Occipital lobe (tissue), 1 donor: ENCODE measurements at regions not wholly inside any gene's neighbourhood (a gene's known extent, or its start where the extent isn't known, plus 50 kb on each side); places are given as distances from the start of the nearest gene placed in this dataset.

Source experiments
- DNase-seq: peaks from one replicate; lab custom pipeline; 2025; lab: John Stamatoyannopoulos, UW

GRCh38 chr3:147582642-147583041 lies 173.5 kb downstream of the ZIC1 start:
- no peak for DNase-seq

DNA sequence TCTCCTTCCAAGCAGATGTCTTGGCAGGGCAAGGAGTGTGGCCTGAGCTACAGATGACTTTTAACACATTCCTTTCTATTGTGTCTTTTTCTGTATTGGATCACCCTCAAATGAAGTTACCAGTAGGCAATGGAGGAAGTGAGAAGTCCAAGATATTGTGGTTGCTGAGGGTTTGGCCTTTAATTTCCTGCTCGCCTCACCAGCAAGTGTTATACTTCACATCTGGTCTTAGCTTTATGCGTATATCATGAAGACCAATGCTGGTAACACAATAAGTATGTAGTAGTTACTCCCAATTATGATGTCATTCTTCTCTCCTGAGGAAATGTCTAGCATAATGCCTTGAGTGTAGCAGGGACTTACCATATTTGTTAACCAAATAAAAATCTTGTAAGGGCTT lies 179.9 kb downstream of the ZIC1 start:
- no peak for DNase-seq

DNA sequence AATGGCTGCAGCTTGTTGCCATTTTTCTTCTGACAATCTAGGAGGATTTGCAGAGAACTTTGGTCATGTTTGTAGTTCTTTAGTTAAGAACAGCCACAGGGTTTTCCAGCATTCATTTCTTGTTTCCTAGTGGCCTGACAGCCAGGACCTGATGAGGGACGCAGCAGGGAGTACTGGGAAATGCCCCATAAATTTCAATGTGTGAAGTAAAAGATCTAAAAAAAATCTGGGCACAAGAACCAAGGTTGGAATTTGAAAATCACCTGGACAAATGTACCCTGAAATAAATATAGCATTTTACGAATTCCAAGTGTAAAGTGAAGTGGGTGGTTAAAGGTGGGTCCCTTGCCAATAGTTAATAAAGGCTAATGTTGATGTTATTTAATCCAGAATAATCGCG lies 195.0 kb downstream of the ZIC1 start:
- DNase-seq: no peak

- DNase-seq: no peak
These were observed 204.6 kb downstream of the ZIC1 start for GRCh38 chr3:147613725-147614124.

DNA sequence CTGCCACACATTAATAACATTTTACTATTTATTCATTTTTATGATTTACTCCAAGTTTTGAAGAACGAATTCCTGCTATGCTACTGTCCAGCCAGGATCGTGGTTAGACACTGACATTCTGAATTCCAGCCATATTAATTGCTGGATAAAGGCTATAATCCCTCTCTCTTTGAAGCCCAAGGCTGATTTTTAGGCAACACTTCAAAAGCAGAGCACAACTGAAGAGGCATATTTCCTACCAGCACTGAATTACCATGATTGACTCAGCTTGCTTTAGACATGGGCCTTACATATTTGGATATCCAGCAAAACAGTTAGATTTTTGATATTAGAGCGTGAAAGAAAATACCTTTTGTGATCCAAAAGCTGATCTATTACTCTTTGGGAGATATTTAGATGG lies 205.0 kb downstream of the ZIC1 start:
- no peak for DNase-seq

DNA sequence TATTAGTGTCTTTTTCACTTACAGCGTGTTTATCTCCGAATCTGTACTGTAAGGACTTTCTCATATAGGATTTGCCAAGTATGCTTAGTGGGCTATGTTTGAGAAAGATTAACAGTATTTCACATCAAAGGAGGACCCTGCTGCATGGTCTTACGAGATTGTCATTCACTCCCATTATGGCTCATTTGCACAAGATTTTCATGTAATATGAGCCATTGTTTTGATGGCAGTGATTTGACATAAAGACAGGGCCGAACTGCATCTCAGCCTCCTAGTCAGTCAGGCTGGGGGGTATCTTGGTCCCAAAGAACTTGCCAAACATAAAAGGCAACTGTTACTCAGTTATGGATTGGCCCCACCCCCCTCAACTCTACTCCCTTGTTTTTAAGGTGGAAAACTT lies 205.9 kb downstream of the ZIC1 start:
- no peak for DNase-seq

- no peak for DNase-seq
These were observed 207.9 kb downstream of the ZIC1 start for GRCh38 chr3:147616998-147617619.

GRCh38 chr3:147618691-147619090 lies 209.5 kb downstream of the ZIC1 start:
- DNase-seq: no peak

DNA sequence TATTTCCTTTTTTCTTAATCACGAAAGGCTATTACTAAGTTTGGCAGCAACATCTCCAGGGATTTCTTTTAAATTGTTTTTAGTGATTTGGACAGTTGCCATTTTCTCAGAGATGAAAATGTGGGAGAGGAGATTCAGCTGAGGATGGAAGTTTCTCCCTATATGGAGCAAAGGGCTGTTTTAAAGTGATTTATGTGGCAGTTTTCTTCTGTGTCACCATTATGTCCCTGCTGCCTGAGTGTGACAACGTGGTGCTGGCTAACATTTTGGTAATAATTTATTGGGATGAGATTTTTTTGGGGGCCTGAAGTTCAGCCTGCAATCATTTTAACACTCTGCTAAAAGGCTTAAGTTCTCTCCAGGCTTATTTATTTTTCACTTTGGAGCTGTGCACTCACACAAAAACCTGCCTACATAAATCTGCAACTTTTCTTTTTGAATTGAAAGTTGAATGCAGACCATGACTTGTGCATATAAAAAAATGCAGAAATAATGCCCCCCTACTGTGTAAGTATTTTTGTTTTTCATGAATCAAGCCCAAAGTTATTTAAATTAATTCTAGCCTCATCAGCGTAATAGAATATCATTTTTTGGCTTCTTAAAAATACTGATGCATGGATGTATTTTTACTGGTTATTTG lies 210.9 kb downstream of the ZIC1 start:
- no peak for DNase-seq

DNA sequence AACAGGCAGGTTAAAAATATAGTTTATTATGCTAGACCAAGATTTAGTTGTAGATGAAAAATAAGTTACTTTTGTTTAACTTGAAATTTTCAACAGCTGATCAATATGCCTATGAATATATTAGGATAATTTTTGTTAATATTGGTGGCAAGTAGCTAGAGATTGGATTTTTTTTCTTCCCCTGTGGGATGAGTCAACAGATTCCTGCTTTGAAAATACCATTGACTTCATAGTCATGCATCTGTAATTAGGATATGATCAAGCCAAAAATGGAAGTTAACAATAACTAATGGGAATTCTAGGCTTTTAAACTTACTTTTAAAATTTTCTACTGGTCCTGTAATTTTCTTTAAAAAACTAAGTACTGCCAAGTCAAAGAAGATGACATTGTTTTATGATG lies 211.7 kb downstream of the ZIC1 start:
- no peak for DNase-seq

DNA sequence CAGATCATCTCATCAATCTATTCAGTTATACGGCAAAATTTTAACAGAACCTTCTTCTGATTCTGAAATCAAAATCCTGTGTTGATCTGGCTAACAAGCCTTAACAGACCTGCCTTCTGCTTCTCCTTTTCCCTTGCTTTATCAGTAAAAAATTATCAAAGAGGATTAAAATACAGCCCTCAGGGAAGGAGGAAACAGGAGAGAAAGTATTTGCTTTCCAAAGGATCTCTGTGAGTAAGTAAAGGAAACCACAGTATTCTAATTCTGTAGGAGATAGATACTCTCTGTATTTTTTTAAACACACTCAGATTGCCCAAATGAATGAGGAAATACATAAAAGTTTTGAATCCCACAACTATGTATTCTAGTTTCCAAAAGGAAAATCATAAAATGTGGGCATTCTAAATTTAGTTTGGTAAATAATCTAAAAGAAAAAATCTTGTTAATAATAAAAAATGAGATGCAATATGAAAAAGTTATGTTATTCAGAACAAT lies 221.8 kb downstream of the ZIC1 start:
- no peak for DNase-seq

DNA sequence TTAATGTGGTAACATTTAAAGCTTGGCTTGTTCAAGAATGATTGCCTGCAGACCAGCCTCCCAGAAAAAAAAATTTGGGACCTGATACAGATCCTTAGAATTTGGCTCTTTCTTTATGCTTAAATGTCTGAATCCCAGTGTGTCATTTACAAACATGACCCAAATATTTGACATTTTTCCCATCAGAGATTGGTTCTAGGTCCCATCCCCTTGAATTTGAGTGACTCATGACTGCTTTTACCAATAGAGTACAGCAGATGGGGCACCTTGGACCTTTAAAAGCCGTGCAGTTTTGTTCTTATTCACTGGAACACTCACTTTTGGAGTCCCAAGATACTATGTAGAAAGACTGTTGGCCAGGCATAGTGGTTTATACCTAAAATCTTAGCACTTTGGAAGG lies 231.6 kb downstream of the ZIC1 start:
- DNase-seq: no peak

DNA sequence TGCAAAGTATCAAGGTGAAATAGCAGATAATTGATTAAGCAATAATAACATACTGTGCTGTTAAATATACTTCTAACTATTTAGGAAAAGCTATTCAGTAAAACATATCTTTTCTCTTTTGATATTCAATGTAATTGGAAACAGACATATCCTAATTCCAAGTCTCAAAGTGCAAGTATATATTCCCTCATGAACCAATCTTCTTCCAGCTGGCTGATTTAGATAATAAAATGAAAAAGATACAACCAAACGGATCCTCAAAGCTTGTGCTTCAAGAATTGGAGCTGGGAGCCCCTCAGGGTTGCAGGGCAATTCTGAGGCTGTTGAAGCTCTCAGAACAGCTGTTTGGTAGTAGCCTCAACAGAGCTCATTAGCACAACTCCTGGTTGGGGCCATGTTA lies 236.6 kb downstream of the ZIC1 start:
- no peak for DNase-seq

- no peak for DNase-seq
These were observed 240.3 kb downstream of the ZIC1 start for GRCh38 chr3:147649475-147649874.

DNA sequence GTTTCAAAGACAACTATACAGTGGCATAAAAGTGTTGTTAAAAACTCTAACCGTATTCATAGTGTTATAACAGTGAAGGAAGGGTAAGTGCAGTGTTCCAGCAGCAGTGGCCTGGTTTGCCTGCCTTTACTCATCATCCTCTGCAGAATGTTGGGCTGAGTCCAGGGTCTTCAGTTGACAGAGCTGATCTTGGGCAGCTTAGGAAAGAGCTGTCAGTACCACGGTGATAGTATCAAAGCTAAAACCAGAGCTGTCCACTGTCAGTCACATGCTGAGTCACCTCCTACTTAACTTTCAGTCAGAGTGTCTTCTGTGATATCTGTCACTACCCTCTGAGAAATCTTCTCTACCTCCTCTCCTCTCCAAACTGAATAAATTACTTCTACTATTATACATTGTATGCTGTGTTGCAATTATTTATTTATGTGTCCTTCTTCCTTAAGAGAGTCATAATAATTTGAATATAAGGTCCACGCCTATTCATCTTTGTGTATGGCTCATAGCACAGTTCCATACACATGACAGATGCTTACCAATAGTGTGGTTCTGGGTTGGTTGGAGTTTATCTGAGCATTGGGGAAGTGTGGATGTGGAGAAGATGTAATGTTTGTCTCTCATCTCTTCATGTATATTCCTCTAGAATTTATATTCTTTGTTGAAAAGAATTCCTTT lies 242.1 kb downstream of the ZIC1 start:
- no peak for DNase-seq

DNA sequence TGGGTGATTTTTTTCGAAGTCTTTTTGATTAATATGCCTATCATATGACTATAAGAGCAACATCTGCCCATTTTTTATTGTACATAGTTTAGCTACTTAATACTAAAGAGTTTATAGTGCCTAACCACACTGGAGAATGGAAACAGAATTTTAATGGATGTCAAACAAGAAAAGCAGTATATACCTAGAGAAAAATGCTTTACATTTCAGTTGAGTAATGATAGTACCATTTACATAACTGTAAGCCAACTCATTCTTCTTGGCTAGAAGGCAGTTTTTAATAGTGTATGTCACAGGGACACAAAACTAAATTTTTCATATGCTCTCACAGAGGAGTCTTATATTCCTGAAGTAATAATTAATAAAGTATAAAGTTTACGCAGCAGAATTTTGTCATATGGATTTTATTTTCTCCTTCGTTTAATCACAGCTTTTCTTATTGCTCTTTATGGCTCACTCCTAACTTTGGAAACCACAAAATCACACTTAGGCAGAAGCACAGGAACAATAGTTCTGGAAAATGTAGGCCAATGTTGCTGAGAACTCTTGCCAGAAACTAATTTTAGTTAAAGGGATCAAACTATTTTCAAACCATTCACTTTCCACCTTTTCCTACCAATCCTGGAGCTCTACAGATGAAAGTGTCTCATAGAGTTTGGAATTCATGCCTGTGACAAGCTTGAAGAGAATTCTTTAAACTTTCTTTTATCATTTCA lies 243.6 kb downstream of the ZIC1 start:
- no peak for DNase-seq

- DNase-seq: no peak
These were observed 244.3 kb downstream of the ZIC1 start for GRCh38 chr3:147653367-147653923.

DNA sequence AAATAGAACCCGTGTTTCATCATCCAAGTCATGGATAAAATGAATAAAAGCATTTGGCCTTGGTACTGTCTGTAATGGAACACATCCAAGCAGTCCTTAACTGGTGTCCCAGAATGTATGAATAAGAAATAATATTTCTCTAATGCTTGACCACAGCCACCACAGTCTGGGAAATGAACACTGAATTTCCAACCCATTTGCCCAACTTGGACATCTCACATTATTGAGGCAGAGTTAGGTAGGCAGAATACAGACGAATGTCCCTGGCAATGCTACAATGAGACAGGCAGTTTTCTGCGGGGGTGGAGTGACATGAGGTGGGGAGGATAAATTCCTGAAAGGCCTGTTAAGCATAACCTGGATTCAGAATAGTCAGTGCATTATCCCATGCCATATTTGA lies 245.7 kb downstream of the ZIC1 start:
- no peak for DNase-seq

DNA sequence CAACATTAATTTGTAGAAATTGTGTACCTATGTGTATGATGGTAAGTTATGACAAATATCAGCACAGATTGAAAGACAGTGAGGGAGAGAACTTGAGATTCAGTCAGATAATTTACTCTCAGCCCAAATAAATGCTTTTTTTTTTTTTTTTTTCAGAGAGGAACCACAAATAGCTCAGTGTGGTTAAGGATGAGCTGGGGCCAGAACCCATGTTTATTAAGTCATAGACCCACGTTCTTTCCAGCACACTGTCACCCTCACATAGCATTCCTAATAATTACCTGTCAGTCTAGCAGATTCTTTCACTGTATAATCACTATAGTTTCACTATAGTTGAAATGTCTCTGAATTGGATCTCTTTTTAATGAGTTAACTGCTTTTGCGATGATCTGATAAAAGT lies 246.1 kb downstream of the ZIC1 start:
- DNase-seq: no peak

DNA sequence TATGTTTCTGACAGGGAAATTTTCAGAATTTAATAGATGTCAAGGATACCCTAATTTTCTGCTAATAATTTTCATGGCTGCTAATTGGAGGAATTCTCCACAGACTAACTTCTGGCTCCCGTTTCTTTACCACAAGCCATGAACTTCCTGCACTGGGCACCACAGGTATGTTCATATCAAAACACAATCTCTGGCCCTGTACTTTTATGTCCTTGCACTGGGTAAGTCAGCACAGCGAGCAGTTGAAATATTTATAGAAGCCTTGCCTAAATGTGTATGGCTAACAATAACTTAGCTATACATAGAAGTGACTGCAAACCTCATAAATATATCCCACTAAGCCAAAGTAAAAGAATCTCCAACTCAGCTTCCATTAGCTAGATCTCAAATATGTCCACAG lies 246.9 kb downstream of the ZIC1 start:
- no peak for DNase-seq

- no peak for DNase-seq
These were observed 252.8 kb downstream of the ZIC1 start for GRCh38 chr3:147661916-147662315.

- DNase-seq: no peak
These were observed 253.5 kb downstream of the ZIC1 start for GRCh38 chr3:147662705-147663104.
